C4-2B (cell line): ENCODE measurements at regions not wholly inside any gene's neighbourhood (a gene's known extent, or its start where the extent isn't known, plus 50 kb on each side); places are given as distances from the start of the nearest gene placed in this dataset.

Experiments used
- ZFX ChIP-seq: fragments of 450-650 bp; IDR thresholded peaks from 2 replicates; pipeline ENCODE4 v1.6.1; 2017
- TF ChIP-seq, protein P1 (sequence below): fragments of 450-650 bp; conservative IDR thresholded peaks from 2 replicates; pipeline ENCODE4 v1.5.1; 2017; ENCODE audit warnings: mild to moderate bottlenecking

- TF ChIP-seq, protein P1, sequence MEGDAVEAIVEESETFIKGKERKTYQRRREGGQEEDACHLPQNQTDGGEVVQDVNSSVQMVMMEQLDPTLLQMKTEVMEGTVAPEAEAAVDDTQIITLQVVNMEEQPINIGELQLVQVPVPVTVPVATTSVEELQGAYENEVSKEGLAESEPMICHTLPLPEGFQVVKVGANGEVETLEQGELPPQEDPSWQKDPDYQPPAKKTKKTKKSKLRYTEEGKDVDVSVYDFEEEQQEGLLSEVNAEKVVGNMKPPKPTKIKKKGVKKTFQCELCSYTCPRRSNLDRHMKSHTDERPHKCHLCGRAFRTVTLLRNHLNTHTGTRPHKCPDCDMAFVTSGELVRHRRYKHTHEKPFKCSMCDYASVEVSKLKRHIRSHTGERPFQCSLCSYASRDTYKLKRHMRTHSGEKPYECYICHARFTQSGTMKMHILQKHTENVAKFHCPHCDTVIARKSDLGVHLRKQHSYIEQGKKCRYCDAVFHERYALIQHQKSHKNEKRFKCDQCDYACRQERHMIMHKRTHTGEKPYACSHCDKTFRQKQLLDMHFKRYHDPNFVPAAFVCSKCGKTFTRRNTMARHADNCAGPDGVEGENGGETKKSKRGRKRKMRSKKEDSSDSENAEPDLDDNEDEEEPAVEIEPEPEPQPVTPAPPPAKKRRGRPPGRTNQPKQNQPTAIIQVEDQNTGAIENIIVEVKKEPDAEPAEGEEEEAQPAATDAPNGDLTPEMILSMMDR: no peak
- no peak for TF ChIP-seq ZFX
Measured at GRCh38 chr19:29275266-29275665, 62.3 kb upstream of the UQCRFS1 start.
